HepG2 (cell line): ENCODE measurements at regions not wholly inside any gene's neighbourhood (a gene's known extent, or its start where the extent isn't known, plus 50 kb on each side); places are given as distances from the start of the nearest gene placed in this dataset.

ENCODE experiments used
- EED ChIP-seq: sonication (generic); formaldehyde crosslinking; IDR thresholded peaks from 2 replicates; pipeline ENCODE4 v1.5.0; 2020; ENCODE audit warnings: mild to moderate bottlenecking, missing genetic modification reagents
- EP300 ChIP-seq, 3 experiments: sonication (generic) in 1 of 3; formaldehyde crosslinking in 1 of 3; IDR thresholded peaks; 2 replicates each; pipeline versions ENCODE4 v1.5.1 to v1.6.1; 2011 to 2020; ENCODE audit warnings: low read depth in 2 of 3, low read length in 2 of 3, borderline replicate concordance in 1 of 3, improper control_type of control experiment in 1 of 3, mild to moderate bottlenecking in 1 of 3, missing genetic modification reagents in 1 of 3, moderate library complexity in 1 of 3
- FIP1L1 ChIP-seq: fragments of 200-400 bp; formaldehyde crosslinking; IDR thresholded peaks from 2 replicates; pipeline ENCODE4 v1.6.1; 2018; ENCODE audit warnings: low read depth, mild to moderate bottlenecking, low read length, moderate library complexity, borderline replicate concordance; ENCODE audit not compliant: insufficient read depth
- FOXO1 ChIP-seq: sonication (generic); formaldehyde crosslinking; IDR thresholded peaks from 2 replicates; pipeline ENCODE4 v1.4.0; 2020; ENCODE audit warnings: missing genetic modification reagents
- MED1 ChIP-seq: sonication (generic); formaldehyde crosslinking; IDR thresholded peaks from 2 replicates; pipeline ENCODE4 v1.4.0; 2020; ENCODE audit warnings: missing genetic modification reagents
- NCOA2 ChIP-seq: sonication (generic); formaldehyde crosslinking; IDR thresholded peaks from 2 replicates; pipeline ENCODE4 v1.8.0; 2022; ENCODE audit warnings: inconsistent platforms
- NR2F1 ChIP-seq, 2 experiments: fragments of 450-650 bp in 1 of 2; formaldehyde crosslinking in 1 of 2; IDR thresholded peaks; 2 replicates each; pipeline versions ENCODE4 v1.5.0 to v1.6.1; 2016 to 2020; ENCODE audit warnings: mild to moderate bottlenecking in 1 of 2, missing compliant biosample characterization in 1 of 2, missing genetic modification reagents in 1 of 2, moderate library complexity in 1 of 2
- SAP130 ChIP-seq: IDR thresholded peaks from 2 replicates; pipeline ENCODE4 v1.6.1; 2016; ENCODE audit warnings: low read depth
- SNRNP70 ChIP-seq: fragments of 200-400 bp; formaldehyde crosslinking; IDR thresholded peaks from 2 replicates; pipeline ENCODE4 v1.6.1; 2017; ENCODE audit warnings: mild to moderate bottlenecking, low read depth, low read length, moderate library complexity
- SP2 ChIP-seq: sonication (generic); formaldehyde crosslinking; IDR thresholded peaks from 2 replicates; pipeline ENCODE4 v1.5.1; 2020; ENCODE audit warnings: mild to moderate bottlenecking, missing genetic modification reagents
- STAG1 ChIP-seq: sonication (generic); formaldehyde crosslinking; IDR thresholded peaks from 2 replicates; pipeline ENCODE4 v1.4.0; 2020; ENCODE audit warnings: missing genetic modification reagents
- SYNCRIP ChIP-seq: fragments of 200-400 bp; formaldehyde crosslinking; IDR thresholded peaks from 2 replicates; pipeline ENCODE4 v1.6.1; 2018; ENCODE audit warnings: mild to moderate bottlenecking, low read depth, low read length; ENCODE audit not compliant: insufficient read depth
- ZFP36L2 ChIP-seq: sonication (generic); formaldehyde crosslinking; IDR thresholded peaks from 2 replicates; pipeline ENCODE4 v1.4.0; 2020; ENCODE audit warnings: missing genetic modification reagents
- ZNF605 ChIP-seq: sonication (generic); formaldehyde crosslinking; IDR thresholded peaks from 2 replicates; pipeline ENCODE4 v1.8.0; 2022; ENCODE audit warnings: mild to moderate bottlenecking, missing genetic modification reagents
- ZNF746 ChIP-seq: sonication (generic); formaldehyde crosslinking; IDR thresholded peaks from 2 replicates; pipeline ENCODE4 v1.8.0; 2022; ENCODE audit warnings: mild to moderate bottlenecking, missing genetic modification reagents
- ZNF879 ChIP-seq: sonication (generic); formaldehyde crosslinking; IDR thresholded peaks from 2 replicates; pipeline ENCODE4 v1.8.1; 2023; ENCODE audit warnings: missing genetic modification reagents
- TF ChIP-seq, protein P1 (sequence below): sonication (generic); formaldehyde crosslinking; conservative IDR thresholded peaks from 2 replicates; pipeline ENCODE4 v1.8.0; 2022; ENCODE audit warnings: mild to moderate bottlenecking, moderate library complexity, missing genetic modification reagents
- TF ChIP-seq, protein P2 (sequence below): IDR thresholded peaks from 2 replicates; pipeline ENCODE4 v1.4.0; 2020; ENCODE audit warnings: mild to moderate bottlenecking, missing genetic modification reagents
- TF ChIP-seq, protein P3 (sequence below): fragments of 450-650 bp; IDR thresholded peaks from 2 replicates; pipeline ENCODE4 v1.6.1; 2017
- TF ChIP-seq, protein P4 (sequence below): IDR thresholded peaks from 2 replicates; pipeline ENCODE4 v1.6.1; 2016

DNA sequence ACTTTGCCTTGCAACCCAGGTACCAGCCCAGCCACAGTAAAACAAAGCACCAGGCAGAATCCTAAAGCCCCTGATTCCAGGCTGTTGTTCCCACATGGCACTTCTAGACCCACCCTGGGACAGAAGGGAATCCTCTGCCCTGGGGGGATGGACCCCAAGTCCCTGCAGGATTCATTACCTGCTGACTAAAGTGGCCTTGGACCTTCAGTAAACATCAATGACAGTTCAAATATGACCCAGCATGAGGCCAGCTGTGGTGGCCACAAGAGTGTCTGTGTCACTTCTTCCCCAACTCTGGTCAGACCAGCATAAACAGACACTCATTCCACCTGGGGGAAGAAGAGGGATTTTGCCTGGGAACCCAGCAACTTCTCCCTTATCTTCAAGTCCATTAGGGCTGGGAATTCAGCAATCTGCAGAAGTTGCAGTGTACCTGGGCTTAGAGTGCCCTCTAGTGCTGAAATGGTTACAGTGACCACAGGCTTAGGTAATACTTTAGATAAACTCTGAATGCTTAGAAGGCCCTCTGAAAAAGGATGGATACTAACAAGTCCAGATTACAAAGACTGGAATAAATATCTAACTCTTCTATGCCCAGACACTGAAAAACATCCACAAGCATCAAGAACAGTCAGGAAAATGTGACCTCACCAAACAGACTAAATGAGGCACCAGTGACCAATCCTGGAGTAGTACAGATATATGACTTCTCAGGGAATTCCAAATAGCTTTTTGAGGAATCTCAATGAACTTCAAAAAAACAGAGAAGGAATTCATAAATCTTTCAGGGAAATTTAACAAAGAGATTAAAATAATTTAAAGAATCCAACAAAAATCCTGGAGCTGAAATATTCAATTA, 108.5 kb upstream of the TMEM168 start (continued):
- 0 out of 4 replicates have a peak, but pooled peaks of 1 of the 2 experiments have one; percentile 21 for TF ChIP-seq EP300 (IDR thresholded peaks at IDR 0.05; ENCODE audit: low read depth in 2 of 2, low read length in 2 of 2)
- TF ChIP-seq EP300 (CRISPR knock-in tag; IDR thresholded peaks at IDR 0.05; ENCODE audit: borderline replicate concordance): peak; percentile 52; the same call in 1 of the 2 replicates
- peak; percentile 83 for TF ChIP-seq FOXO1 (CRISPR knock-in tag)
- TF ChIP-seq STAG1 (CRISPR knock-in tag): peak; percentile 78
- TF ChIP-seq, protein P1, sequence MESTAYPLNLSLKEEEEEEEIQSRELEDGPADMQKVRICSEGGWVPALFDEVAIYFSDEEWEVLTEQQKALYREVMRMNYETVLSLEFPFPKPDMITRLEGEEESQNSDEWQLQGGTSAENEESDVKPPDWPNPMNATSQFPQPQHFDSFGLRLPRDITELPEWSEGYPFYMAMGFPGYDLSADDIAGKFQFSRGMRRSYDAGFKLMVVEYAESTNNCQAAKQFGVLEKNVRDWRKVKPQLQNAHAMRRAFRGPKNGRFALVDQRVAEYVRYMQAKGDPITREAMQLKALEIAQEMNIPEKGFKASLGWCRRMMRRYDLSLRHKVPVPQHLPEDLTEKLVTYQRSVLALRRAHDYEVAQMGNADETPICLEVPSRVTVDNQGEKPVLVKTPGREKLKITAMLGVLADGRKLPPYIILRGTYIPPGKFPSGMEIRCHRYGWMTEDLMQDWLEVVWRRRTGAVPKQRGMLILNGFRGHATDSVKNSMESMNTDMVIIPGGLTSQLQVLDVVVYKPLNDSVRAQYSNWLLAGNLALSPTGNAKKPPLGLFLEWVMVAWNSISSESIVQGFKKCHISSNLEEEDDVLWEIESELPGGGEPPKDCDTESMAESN (CRISPR knock-in tag): 0 out of 2 replicates have a peak, but pooled peaks have one; percentile 17
- peak; percentile 38; the same call in 1 of the 2 replicates for TF ChIP-seq NCOA2 (CRISPR knock-in tag)
- TF ChIP-seq SP2: no peak
- TF ChIP-seq ZNF879: no peak
- TF ChIP-seq, protein P2, sequence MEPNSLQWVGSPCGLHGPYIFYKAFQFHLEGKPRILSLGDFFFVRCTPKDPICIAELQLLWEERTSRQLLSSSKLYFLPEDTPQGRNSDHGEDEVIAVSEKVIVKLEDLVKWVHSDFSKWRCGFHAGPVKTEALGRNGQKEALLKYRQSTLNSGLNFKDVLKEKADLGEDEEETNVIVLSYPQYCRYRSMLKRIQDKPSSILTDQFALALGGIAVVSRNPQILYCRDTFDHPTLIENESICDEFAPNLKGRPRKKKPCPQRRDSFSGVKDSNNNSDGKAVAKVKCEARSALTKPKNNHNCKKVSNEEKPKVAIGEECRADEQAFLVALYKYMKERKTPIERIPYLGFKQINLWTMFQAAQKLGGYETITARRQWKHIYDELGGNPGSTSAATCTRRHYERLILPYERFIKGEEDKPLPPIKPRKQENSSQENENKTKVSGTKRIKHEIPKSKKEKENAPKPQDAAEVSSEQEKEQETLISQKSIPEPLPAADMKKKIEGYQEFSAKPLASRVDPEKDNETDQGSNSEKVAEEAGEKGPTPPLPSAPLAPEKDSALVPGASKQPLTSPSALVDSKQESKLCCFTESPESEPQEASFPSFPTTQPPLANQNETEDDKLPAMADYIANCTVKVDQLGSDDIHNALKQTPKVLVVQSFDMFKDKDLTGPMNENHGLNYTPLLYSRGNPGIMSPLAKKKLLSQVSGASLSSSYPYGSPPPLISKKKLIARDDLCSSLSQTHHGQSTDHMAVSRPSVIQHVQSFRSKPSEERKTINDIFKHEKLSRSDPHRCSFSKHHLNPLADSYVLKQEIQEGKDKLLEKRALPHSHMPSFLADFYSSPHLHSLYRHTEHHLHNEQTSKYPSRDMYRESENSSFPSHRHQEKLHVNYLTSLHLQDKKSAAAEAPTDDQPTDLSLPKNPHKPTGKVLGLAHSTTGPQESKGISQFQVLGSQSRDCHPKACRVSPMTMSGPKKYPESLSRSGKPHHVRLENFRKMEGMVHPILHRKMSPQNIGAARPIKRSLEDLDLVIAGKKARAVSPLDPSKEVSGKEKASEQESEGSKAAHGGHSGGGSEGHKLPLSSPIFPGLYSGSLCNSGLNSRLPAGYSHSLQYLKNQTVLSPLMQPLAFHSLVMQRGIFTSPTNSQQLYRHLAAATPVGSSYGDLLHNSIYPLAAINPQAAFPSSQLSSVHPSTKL (CRISPR knock-in tag): peak; percentile 85
- TF ChIP-seq, protein P3, sequence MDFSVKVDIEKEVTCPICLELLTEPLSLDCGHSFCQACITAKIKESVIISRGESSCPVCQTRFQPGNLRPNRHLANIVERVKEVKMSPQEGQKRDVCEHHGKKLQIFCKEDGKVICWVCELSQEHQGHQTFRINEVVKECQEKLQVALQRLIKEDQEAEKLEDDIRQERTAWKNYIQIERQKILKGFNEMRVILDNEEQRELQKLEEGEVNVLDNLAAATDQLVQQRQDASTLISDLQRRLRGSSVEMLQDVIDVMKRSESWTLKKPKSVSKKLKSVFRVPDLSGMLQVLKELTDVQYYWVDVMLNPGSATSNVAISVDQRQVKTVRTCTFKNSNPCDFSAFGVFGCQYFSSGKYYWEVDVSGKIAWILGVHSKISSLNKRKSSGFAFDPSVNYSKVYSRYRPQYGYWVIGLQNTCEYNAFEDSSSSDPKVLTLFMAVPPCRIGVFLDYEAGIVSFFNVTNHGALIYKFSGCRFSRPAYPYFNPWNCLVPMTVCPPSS: no peak
- TF ChIP-seq FIP1L1: no peak
- TF ChIP-seq SNRNP70: no peak
- peak; percentile 60; the same call in 1 of the 2 replicates for TF ChIP-seq ZNF605 (CRISPR knock-in tag)
- TF ChIP-seq MED1: peak; percentile 35
- TF ChIP-seq NR2F1 (CRISPR knock-in tag; IDR thresholded peaks at IDR 0.05): peak in 1 of 2 experiments; percentile 75; a peak in 2 of 4 replicates
- TF ChIP-seq, protein P4, sequence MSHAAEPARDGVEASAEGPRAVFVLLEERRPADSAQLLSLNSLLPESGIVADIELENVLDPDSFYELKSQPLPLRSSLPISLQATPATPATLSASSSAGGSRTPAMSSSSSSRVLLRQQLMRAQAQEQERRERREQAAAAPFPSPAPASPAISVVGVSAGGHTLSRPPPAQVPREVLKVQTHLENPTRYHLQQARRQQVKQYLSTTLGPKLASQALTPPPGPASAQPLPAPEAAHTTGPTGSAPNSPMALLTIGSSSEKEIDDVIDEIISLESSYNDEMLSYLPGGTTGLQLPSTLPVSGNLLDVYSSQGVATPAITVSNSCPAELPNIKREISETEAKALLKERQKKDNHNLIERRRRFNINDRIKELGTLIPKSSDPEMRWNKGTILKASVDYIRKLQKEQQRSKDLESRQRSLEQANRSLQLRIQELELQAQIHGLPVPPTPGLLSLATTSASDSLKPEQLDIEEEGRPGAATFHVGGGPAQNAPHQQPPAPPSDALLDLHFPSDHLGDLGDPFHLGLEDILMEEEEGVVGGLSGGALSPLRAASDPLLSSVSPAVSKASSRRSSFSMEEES (CRISPR knock-in tag): peak; percentile 55; the same call in 1 of the 2 replicates
- no peak for TF ChIP-seq ZFP36L2 (CRISPR knock-in tag)
- no peak for TF ChIP-seq EED (CRISPR knock-in tag)
- peak; percentile 93 for TF ChIP-seq SAP130 (CRISPR knock-in tag)
- TF ChIP-seq ZNF746 (CRISPR knock-in tag): no peak
- no peak for TF ChIP-seq SYNCRIP
